ENCODE measurements at regions not wholly inside any gene's neighbourhood (a gene's known extent, or its start where the extent isn't known, plus 50 kb on each side); places are given as distances from the start of the nearest gene placed in this dataset.
"Not testable (repeated sequence)": the region's sequence is repeated elsewhere in the genome, so short reads cannot be mapped to it uniquely, and the experiment has no call there.

DNA sequence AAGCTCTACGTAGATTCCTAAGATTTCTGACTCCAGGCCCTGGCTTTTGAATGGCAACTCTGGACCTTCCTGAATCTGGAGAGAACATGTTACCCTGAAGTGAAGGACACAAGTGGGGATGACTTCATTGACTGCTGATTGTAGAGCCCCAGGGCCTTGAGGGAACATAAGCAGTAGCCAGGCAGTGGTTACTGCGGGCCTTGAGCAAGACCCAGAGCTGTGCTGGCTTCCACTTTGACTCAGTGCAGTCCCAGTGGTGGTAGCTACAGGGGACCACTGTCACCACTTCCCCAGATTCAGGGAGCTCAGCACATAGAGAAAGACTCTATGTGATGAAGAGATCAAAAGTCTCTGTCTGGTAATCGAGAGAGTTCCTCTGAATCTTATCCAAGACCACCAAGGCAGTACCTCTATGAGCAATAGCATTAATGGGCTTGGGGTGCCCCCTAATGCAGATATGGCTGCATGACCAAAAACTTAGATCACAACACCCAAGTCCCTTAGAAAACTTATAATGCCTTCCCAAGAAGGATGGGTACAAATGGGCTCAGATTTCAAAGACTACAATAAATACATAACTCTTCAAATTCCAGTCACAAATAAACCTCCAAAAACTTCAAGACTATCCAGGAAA, 1278.3 kb downstream of the AMY1C start:
- Histone ChIP-seq H3K79me2 (ENCODE audit: low read length) (no peaks in the 10 kb centered on the region), H3K4me1 (ENCODE audit: low read length) (no peaks in the 10 kb centered on the region), H3K9me3 (ENCODE audit: low read length) (peaks cover 25% of the 10 kb centered on the region), H3K4me3 (ENCODE audit: low read length) (no peak overlapping the region), H3K27ac (ENCODE audit: low read length) (no peak overlapping the region), H3K9me2 (replicated peaks; ENCODE audit: insufficient read depth, low read length) (no peaks in the 10 kb centered on the region), H3K9ac (ENCODE audit: low read length) (no peak overlapping the region), H3K36me3 (ENCODE audit: insufficient read depth, low read length) (no peaks in the 10 kb centered on the region), H2AFZ (ENCODE audit: low read length) (no peak overlapping the region), H3K27me3 (ENCODE audit: low read length) (no peaks in the 10 kb centered on the region), H3K4me2 (ENCODE audit: low read depth, low read length, poor library complexity, severe bottlenecking) (no peak overlapping the region), H4K20me1 (ENCODE audit: insufficient read depth, low read depth, low read length) (no peaks in the 10 kb centered on the region)
- no peak for DNase-seq

DNA sequence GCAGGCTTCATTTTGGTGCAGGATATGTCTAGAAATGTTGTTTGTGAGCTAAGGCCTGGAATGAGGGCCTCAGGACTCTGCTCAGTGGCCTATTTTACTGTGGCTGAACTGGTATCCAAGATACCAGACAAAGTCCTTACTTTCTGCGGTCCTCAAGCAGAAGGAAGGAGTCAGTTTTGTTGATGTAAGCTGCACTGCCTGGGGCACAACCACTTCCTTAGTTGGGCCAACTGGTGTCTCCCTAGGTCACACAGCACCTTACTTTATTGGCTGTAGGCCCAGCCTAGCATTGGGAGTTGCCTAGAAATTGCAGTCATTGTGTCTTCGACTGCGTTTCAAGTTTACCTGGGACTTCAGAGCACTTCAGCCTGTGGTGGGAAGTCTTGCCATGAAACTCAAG, 1322.7 kb downstream of the AMY1C start:
- H3K9me3 ChIP-seq (ENCODE audit: low read length) = peaks cover 32% of the 10 kb centered on the region
- H3K4me1 ChIP-seq (ENCODE audit: low read length) = no peaks in the 10 kb centered on the region
- DNase-seq = no peak
- H3K9me2 ChIP-seq (replicated peaks; ENCODE audit: insufficient read depth, low read length) = no peaks in the 10 kb centered on the region
- no peaks in the 10 kb centered on the region for H3K27me3 ChIP-seq (ENCODE audit: low read length)
- H4K20me1 ChIP-seq (ENCODE audit: insufficient read depth, low read depth, low read length) = no peaks in the 10 kb centered on the region
- no peaks in the 10 kb centered on the region for H3K79me2 ChIP-seq (ENCODE audit: low read length)
- H2AFZ ChIP-seq (ENCODE audit: low read length) = no peak overlapping the region
- H3K9ac ChIP-seq (ENCODE audit: low read length) = no peak overlapping the region
- H3K27ac ChIP-seq (ENCODE audit: low read length) = no peak overlapping the region
- no peak overlapping the region for H3K4me3 ChIP-seq (ENCODE audit: low read length)
- no peaks in the 10 kb centered on the region for H3K36me3 ChIP-seq (ENCODE audit: insufficient read depth, low read length)
- no peak overlapping the region for H3K4me2 ChIP-seq (ENCODE audit: low read depth, low read length, poor library complexity, severe bottlenecking)

DNA sequence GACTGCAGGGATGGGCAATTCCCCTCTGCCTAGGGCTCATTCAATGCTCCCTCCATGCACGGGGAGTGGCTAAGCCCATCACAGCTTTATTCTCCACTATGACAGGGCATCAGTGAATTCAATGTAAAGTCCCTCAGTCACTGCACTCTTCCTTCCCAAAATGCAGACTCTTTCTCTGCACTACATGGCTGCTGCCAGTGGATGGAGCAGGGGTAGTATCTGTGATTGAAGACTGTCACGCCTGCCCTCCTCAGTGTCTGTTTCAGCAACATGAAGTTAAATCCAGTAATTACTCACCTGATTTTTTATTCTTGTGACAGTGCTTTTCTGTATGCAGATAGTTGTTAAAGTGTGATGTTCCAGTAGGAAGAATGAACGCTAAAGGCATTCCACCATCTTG, 1323.2 kb downstream of the AMY1C start:
- no peaks in the 10 kb centered on the region for H4K20me1 ChIP-seq (ENCODE audit: insufficient read depth, low read depth, low read length)

DNA sequence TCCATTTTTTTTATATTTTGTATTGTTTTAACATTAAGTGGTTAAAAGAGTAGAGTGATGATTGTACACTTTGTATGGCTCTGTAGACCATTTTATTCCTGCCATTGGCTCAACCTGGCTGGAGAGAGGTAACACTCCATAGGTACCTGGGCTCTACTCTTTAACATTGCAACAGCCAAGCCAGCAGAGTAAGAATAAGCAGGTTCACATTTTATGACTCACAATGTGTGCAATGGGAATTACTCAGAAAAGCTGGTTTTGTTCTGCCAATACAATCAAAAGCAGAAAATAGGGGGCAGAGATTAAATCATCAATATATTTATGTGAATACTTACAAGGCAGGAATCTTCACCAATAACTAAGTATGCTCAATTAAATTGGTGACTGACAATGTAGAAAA, 1324.0 kb downstream of the AMY1C start:
- Histone ChIP-seq H3K36me3 (ENCODE audit: insufficient read depth, low read length) (no peaks in the 10 kb centered on the region), H3K79me2 (ENCODE audit: low read length) (no peaks in the 10 kb centered on the region), H2AFZ (ENCODE audit: low read length) (no peak overlapping the region), H3K4me1 (ENCODE audit: low read length) (no peaks in the 10 kb centered on the region), H3K4me3 (ENCODE audit: low read length) (no peak overlapping the region), H3K27me3 (ENCODE audit: low read length) (no peaks in the 10 kb centered on the region), H4K20me1 (ENCODE audit: insufficient read depth, low read depth, low read length) (no peaks in the 10 kb centered on the region), H3K9ac (ENCODE audit: low read length) (no peak overlapping the region), H3K4me2 (ENCODE audit: low read depth, low read length, poor library complexity, severe bottlenecking) (no peak overlapping the region), H3K9me3 (ENCODE audit: low read length) (peaks cover 35% of the 10 kb centered on the region), H3K9me2 (replicated peaks; ENCODE audit: insufficient read depth, low read length) (no peaks in the 10 kb centered on the region), H3K27ac (ENCODE audit: low read length) (no peak overlapping the region)
- DNase-seq = no peak

More for the DNA sequence above, 1323.2 kb downstream of the AMY1C start:
- no peaks in the 10 kb centered on the region for H3K36me3 ChIP-seq (ENCODE audit: insufficient read depth, low read length)
- no peak overlapping the region for H2AFZ ChIP-seq (ENCODE audit: low read length)
- H3K27ac ChIP-seq (ENCODE audit: low read length) = no peak overlapping the region
- peaks cover 32% of the 10 kb centered on the region for H3K9me3 ChIP-seq (ENCODE audit: low read length)
- H3K4me1 ChIP-seq (ENCODE audit: low read length) = no peaks in the 10 kb centered on the region
- no peak overlapping the region for H3K4me2 ChIP-seq (ENCODE audit: low read depth, low read length, poor library complexity, severe bottlenecking)
- H3K79me2 ChIP-seq (ENCODE audit: low read length) = no peaks in the 10 kb centered on the region
- H3K9ac ChIP-seq (ENCODE audit: low read length) = no peak overlapping the region
- no peak for DNase-seq
- no peak overlapping the region for H3K4me3 ChIP-seq (ENCODE audit: low read length)
- H3K27me3 ChIP-seq (ENCODE audit: low read length) = no peaks in the 10 kb centered on the region
- H3K9me2 ChIP-seq (replicated peaks; ENCODE audit: insufficient read depth, low read length) = no peaks in the 10 kb centered on the region

DNA sequence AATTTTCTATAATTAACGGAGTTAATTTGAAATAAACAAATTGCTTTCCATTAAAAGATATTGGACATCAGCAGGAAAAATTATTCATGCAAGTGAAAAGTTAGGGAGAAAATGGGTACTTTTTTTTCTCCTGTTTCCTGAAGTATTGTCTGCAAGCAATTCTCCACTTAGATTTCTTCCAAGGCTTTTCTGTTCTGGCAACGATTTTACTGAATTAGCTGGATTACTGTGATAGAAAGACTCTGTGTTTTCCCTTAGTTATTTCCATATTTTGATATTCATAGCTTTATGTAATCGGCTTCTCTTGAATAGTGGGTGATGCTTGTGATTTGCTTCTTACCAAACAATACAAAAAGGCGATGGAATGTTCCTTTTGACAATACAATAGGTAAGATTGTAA, 1333.9 kb downstream of the AMY1C start:
- H3K4me1 ChIP-seq (ENCODE audit: low read length) = no peaks in the 10 kb centered on the region
- H3K4me2 ChIP-seq (ENCODE audit: low read depth, low read length, poor library complexity, severe bottlenecking) = no peak overlapping the region
- H3K27me3 ChIP-seq (ENCODE audit: low read length) = no peaks in the 10 kb centered on the region
- no peaks in the 10 kb centered on the region for H3K9me2 ChIP-seq (replicated peaks; ENCODE audit: insufficient read depth, low read length)
- no peaks in the 10 kb centered on the region for H3K79me2 ChIP-seq (ENCODE audit: low read length)
- no peak overlapping the region for H3K9ac ChIP-seq (ENCODE audit: low read length)
- H2AFZ ChIP-seq (ENCODE audit: low read length) = no peak overlapping the region
- H3K9me3 ChIP-seq (ENCODE audit: low read length) = peaks cover 17% of the 10 kb centered on the region
- DNase-seq = no peak
- no peaks in the 10 kb centered on the region for H4K20me1 ChIP-seq (ENCODE audit: insufficient read depth, low read depth, low read length)
- no peaks in the 10 kb centered on the region for H3K36me3 ChIP-seq (ENCODE audit: insufficient read depth, low read length)
- no peak overlapping the region for H3K4me3 ChIP-seq (ENCODE audit: low read length)
- no peak overlapping the region for H3K27ac ChIP-seq (ENCODE audit: low read length)

DNA sequence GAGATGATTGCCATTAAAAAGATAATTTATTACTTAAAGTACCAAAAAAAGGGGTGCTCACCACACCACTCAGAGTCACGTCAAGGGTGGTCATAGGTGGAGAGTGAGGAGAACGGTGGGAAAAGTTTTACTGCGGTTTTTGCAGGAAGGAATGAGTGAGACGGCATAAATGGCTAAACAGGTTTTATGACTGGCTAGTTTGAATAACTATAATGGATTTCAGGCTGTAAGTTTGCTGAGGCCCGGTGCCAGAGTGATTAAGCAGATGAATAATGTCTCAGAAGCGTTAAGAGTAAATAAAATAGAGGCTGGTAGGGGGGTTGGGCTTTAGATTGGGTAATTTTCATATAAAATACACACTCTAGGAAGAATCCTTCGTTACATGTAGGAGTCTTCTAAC, 1337.8 kb downstream of the AMY1C start:
- Histone ChIP-seq H3K4me1 (ENCODE audit: low read length) (no peaks in the 10 kb centered on the region), H3K9me3 (ENCODE audit: low read length) (peaks cover 22% of the 10 kb centered on the region), H3K79me2 (ENCODE audit: low read length) (no peaks in the 10 kb centered on the region), H3K27me3 (ENCODE audit: low read length) (no peaks in the 10 kb centered on the region), H2AFZ (ENCODE audit: low read length) (no peak overlapping the region), H3K36me3 (ENCODE audit: insufficient read depth, low read length) (no peaks in the 10 kb centered on the region), H3K4me2 (ENCODE audit: low read depth, low read length, poor library complexity, severe bottlenecking) (no peak overlapping the region), H3K27ac (ENCODE audit: low read length) (no peak overlapping the region), H3K9ac (ENCODE audit: low read length) (no peak overlapping the region), H4K20me1 (ENCODE audit: insufficient read depth, low read depth, low read length) (no peaks in the 10 kb centered on the region), H3K4me3 (ENCODE audit: low read length) (no peak overlapping the region), H3K9me2 (replicated peaks; ENCODE audit: insufficient read depth, low read length) (no peaks in the 10 kb centered on the region)
- no peak for DNase-seq

DNA sequence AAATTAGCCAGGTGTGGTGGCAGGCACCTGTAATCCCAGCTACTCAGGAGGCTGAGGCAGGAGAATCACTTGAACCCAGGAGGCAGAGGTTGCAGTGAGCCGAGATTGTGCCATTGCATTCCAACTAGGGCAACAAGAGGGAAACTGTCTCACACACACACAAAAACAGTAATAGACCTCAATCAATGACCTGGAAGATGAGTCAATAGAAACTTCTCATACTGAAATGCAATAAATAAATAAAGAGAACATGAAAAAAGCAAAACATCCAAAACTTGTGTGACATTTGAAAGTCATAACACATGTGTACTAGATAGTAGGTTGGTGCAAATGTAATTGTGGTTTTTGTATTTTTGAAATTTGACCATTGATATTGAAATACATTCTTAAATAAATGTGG, 1338.5 kb downstream of the AMY1C start:
- Histone ChIP-seq H2AFZ (ENCODE audit: low read length) (no peak overlapping the region), H3K9me3 (ENCODE audit: low read length) (peaks cover 22% of the 10 kb centered on the region), H3K27me3 (ENCODE audit: low read length) (no peaks in the 10 kb centered on the region), H3K79me2 (ENCODE audit: low read length) (no peaks in the 10 kb centered on the region), H3K4me2 (ENCODE audit: low read depth, low read length, poor library complexity, severe bottlenecking) (no peak overlapping the region), H3K4me1 (ENCODE audit: low read length) (no peaks in the 10 kb centered on the region), H4K20me1 (ENCODE audit: insufficient read depth, low read depth, low read length) (no peaks in the 10 kb centered on the region), H3K27ac (ENCODE audit: low read length) (no peak overlapping the region), H3K4me3 (ENCODE audit: low read length) (no peak overlapping the region), H3K9me2 (replicated peaks; ENCODE audit: insufficient read depth, low read length) (no peaks in the 10 kb centered on the region), H3K36me3 (ENCODE audit: insufficient read depth, low read length) (no peaks in the 10 kb centered on the region), H3K9ac (ENCODE audit: low read length) (no peak overlapping the region)
- DNase-seq = no peak

DNA sequence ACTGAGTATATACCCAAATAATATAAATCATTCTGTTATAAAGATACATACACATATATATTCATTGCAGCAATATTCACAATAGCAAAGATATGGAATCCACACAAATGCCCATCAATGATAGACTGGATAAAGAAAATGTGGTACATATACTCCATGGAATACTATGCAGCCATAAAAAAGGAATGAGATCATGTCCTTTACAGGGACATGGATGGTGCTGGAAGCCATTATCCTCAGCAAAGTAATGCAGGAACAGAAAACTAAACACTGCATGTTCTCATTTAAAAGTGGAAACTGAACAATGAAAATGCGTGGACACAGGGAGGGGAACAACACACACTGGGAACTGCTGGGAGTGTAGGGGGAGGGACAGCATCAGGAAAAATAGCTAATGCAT, 1344.2 kb downstream of the AMY1C start:
- not testable (repeated sequence) for H3K9ac ChIP-seq (ENCODE audit: low read length); H2AFZ ChIP-seq (ENCODE audit: low read length); DNase-seq; H3K4me3 ChIP-seq (ENCODE audit: low read length); H4K20me1 ChIP-seq (ENCODE audit: insufficient read depth, low read depth, low read length); H3K4me2 ChIP-seq (ENCODE audit: low read depth, low read length, poor library complexity, severe bottlenecking); H3K27ac ChIP-seq (ENCODE audit: low read length); H3K27me3 ChIP-seq (ENCODE audit: low read length); H3K4me1 ChIP-seq (ENCODE audit: low read length); H3K36me3 ChIP-seq (ENCODE audit: insufficient read depth, low read length); H3K79me2 ChIP-seq (ENCODE audit: low read length); H3K9me2 ChIP-seq (replicated peaks; ENCODE audit: insufficient read depth, low read length)
- peaks cover 23% of the 10 kb centered on the region for H3K9me3 ChIP-seq (ENCODE audit: low read length)

DNA sequence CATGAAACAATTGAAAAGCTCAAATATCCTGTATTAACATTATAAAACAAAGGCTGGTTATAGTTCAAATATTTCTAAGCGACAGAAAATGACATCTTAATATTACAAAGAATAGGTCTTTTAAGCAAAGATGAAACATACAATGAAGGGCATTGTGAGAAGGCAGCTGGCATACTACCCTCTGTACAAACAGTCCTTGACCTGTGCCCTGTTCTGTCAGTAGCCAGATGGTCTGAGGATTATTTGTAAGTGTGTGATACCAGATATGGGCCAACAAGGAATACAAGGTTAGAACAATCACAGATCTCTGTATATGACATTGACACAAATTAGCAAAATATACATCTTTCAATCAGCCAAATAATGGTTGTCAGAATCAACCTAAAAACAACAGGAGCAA, 1350.4 kb downstream of the AMY1C start:
- no peaks in the 10 kb centered on the region for H3K9me2 ChIP-seq (replicated peaks; ENCODE audit: insufficient read depth, low read length)
- H3K4me2 ChIP-seq (ENCODE audit: low read depth, low read length, poor library complexity, severe bottlenecking) = no peak overlapping the region
- no peak overlapping the region for H3K27ac ChIP-seq (ENCODE audit: low read length)
- no peak for DNase-seq
- H3K4me1 ChIP-seq (ENCODE audit: low read length) = no peaks in the 10 kb centered on the region
- H3K36me3 ChIP-seq (ENCODE audit: insufficient read depth, low read length) = no peaks in the 10 kb centered on the region
- no peak overlapping the region for H3K9ac ChIP-seq (ENCODE audit: low read length)
- no peaks in the 10 kb centered on the region for H3K27me3 ChIP-seq (ENCODE audit: low read length)
- no peaks in the 10 kb centered on the region for H3K79me2 ChIP-seq (ENCODE audit: low read length)
- H4K20me1 ChIP-seq (ENCODE audit: insufficient read depth, low read depth, low read length) = no peaks in the 10 kb centered on the region
- no peak overlapping the region for H3K4me3 ChIP-seq (ENCODE audit: low read length)
- peaks cover 22% of the 10 kb centered on the region for H3K9me3 ChIP-seq (ENCODE audit: low read length)
- no peak overlapping the region for H2AFZ ChIP-seq (ENCODE audit: low read length)

Data from Karpas-422 (cell line).